ENCODE measurements at regions not wholly inside any gene's neighbourhood (a gene's known extent, or its start where the extent isn't known, plus 50 kb on each side); places are given as distances from the start of the nearest gene placed in this dataset.

- no peak for DNase-seq (ENCODE audit: low read depth)
Measured at GRCh38 chr9:90307167-90307833, 335.3 kb downstream of the DIRAS2 start.

DNA sequence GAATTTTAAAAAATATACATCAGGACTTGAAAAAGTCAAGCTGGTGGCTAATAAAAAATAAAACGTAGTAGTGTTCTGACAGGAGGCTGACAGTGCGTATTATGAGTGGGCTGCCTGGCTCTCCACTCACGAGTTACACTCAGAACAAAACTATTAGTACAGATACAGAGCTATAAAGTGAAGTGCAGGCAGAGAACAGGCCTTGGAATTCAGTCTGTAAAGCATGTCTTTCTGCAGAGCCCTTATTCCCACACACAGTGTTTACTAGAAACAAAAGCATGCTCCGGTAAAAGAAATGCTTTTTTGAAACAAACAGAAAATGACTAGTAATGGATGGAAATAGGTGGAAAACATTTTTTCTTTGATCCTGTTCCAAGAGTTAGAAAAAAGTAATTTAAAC lies 334.7 kb downstream of the DIRAS2 start:
- no peak for DNase-seq (ENCODE audit: low read depth)

GRCh38 chr9:90308691-90309090 lies 333.9 kb downstream of the DIRAS2 start:
- no peak for DNase-seq (ENCODE audit: low read depth)

DNA sequence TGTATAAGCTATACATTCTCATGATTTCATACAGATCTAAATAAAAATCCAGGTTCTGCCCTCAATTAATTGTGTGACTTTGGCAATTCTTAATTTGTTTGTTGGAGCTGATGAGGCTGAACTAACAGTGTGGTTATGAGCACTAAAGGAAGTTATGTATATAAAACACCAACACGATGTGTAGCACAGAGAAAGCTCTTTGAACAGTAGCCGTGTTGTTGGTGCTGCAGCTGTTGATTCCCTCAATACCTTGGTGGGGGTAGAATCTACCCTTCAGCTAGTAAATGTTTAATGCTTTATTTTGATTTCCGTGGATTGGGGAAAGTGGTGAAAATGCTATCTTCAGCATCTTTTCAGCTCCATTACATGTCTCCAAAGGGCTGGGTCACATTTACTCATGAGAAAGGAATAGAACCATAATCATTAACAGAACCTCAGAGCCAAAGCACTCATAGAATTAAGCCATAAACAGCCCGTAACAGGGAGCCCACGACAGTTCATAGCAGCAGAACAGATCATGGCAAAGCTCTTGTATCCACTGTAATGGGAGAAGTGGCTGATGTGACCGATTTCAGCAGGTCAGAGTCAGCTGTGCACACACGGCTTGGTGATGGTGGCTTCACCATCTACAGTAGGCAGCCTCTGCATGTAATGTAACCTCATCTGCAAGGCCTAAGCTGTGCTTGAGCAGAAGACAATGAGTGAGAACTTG lies 332.7 kb downstream of the DIRAS2 start:
- no peak for DNase-seq (ENCODE audit: low read depth)

GRCh38 chr9:90310521-90310876 lies 332.1 kb downstream of the DIRAS2 start:
- no peak for DNase-seq (ENCODE audit: low read depth)

DNA sequence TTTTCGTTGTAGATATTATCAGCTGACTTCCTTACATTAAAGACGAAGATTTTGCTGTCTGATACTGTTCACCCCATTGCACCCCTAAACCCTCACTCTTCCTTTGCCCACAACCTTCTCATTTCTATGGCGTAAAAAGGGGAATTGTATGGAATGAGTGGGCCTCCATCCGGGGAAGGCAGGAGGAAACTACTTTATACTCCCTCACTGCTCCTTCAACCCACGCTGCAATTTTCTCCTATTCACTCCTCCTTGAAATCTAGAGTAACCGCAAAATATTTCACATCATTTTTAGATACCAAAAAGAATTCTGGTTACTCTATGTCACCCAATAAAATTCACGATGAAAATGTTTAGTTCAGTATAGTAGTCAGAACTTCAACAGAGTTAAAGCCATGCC lies 330.8 kb downstream of the DIRAS2 start:
- no peak for DNase-seq (ENCODE audit: low read depth)

DNA sequence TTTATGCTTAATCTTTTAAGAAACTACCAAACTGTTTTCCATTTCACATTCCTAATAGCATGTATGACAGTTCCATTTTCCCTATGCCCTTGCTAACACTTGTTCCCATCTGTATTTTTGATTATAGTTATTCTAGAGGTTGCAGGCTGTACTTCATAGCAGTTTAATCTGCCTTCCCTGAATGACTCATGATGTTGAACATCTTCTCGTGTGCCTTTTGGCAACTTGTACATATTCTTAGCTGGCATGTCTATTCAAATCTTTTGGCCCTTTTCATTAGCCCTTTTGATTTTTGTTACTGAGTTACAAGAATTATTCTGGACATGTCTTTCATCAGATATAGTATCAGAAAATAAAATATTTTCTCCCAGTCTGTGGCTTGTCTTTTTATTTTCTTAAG lies 320.3 kb downstream of the DIRAS2 start:
- no peak for DNase-seq (ENCODE audit: low read depth)

DNA sequence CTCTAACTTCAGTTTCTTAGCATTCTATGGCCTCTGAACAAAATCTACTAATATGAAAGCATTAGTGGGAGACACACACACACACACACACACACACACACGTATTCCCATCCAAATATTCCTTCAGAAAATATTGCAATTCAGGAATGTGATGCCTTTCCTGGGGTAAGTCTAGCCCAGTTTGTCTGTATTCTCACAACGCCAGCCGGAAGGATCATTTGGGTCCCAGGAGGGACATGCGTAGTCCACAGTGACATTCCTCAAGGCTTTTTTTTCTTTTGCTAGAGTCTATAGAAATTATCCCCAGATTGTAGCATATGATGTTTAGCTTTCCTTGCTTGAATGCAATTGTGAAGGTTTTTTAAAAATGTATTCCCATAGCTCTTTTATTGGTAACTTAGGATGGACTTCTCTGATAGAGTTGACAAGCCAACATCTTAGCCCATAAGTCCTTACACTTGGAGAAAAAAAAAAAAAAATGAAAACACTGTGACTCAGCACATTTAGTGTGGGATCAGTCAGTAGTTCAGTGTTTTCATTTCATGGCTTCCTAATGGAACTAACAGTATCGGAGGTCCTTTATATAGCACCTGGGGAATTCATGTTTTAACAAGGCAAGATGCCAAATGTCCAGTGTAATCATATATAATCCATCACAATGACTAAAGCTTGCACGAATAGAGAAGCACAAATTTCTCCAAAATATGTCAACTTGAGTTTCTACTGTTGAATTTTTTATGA lies 316.5 kb downstream of the DIRAS2 start:
- no peak for DNase-seq (ENCODE audit: low read depth)

DNA sequence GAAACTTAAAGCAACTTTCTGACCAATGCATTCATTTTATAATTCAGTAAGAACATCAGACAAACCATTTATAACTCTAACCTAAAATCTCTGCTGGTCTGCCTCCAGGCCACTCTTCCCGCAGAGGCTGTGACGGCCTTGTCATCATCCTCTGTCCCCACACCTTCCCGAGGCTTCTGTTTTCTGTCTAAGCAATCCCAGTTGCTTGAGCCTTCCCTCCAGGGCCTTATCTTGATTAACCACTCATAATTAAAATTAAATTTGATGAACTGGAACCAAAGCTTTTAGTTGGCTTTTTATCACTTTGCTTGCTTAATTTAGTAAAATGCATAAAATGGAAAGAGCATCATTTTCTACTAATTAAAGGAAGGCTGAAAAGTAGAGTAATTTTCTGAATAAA lies 312.4 kb downstream of the DIRAS2 start:
- DNase-seq (ENCODE audit: low read depth): no peak

- peak; percentile 13 for DNase-seq (ENCODE audit: low read depth)
Measured at GRCh38 chr9:90331826-90332575, 310.6 kb downstream of the DIRAS2 start.

GRCh38 chr9:90333226-90333625 lies 309.4 kb downstream of the DIRAS2 start:
- no peak for DNase-seq (ENCODE audit: low read depth)

DNA sequence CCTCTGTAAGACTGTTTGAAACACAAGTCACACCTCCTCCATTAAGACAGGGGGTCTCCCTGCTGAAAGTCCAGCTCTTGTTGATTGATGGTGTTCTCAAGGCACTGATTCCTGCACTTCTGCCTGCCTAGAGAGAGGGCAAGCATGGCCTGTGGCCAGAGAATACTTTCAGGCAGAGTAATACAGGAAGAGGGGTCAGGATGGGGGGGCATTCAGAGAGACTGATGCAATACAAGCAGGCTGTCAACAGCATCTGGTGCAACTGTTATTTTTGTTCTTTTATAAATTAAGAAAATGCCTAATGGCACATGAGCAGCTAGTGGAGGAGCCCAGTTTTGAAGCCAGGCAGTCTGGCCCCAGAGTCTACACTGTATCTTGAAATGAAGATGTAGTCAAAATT lies 302.2 kb downstream of the DIRAS2 start:
- no peak for DNase-seq (ENCODE audit: low read depth)

GRCh38 chr9:90342607-90343006 lies 300.0 kb downstream of the DIRAS2 start:
- DNase-seq (ENCODE audit: low read depth): no peak

DNA sequence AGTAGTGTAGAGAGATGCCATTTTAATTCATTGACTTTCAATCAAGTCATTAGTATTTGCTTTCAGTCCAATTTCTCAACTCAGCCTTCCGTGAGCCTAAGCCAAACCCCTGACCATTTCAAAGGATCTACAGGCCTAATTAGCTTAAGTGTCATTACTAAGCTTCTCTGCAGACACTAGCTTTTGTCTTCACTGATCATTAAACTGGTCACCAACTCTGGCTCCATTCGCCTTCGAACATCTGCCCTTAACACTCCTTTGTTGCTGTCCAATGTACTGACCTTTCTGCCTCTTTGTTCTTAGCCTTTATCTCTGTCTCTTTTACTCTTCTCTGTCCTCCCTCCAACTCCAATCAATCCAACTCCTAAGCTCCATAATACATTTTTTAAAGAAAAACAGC lies 299.3 kb downstream of the DIRAS2 start:
- DNase-seq (ENCODE audit: low read depth): no peak

- peak; percentile 7 for DNase-seq (ENCODE audit: low read depth)
Measured at GRCh38 chr9:90343991-90344390, 298.6 kb downstream of the DIRAS2 start.

GRCh38 chr9:90365666-90366065 lies 277.0 kb downstream of the DIRAS2 start:
- DNase-seq (ENCODE audit: low read depth): no peak

GRCh38 chr9:90368241-90368640 lies 274.4 kb downstream of the DIRAS2 start:
- DNase-seq (ENCODE audit: low read depth): no peak

GRCh38 chr9:90368928-90369327 lies 273.7 kb downstream of the DIRAS2 start:
- DNase-seq (ENCODE audit: low read depth): no peak

- DNase-seq (ENCODE audit: low read depth): no peak
Measured at GRCh38 chr9:90379771-90380170, 262.9 kb downstream of the DIRAS2 start.

GRCh38 chr9:90385146-90385545 lies 257.5 kb downstream of the DIRAS2 start:
- no peak for DNase-seq (ENCODE audit: low read depth)

DNA sequence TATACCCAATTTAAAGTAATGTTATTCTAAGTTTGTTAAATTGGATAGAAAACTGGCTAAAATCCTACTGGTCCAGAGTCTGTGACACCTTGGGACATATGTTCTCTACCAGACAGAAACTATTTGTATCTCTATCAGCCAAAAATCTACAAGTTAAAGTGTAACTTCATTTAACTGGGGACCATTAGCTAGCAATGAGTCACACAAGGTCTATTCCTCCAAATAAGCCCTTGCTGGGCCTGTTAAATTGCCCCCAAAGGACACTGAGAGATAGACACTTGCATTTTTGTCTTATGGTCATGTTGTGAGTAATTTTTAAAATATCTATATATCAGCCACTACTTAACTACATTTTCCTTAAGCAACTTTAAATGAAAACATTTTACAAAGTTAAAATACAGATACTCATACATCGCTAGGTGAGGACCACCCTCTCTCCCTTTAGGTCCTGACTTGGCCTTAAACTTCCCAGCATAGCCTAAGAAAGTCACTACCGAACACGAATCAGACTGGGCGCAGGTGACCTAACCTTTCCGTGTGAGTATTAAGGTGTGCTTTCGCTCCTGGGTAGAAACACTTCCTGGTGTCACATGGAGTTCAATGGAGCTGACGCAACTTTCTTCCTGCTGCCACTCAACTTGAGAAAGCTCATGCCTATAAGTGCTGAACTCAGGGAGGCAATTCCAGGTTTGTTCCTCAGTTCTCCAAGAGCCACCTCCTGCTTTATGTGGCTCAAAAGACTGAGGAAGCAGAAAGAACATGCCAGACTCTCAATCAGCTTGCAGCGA lies 249.1 kb downstream of the DIRAS2 start:
- no peak for DNase-seq (ENCODE audit: low read depth)

GRCh38 chr9:90394871-90395270 lies 247.8 kb downstream of the DIRAS2 start:
- no peak for DNase-seq (ENCODE audit: low read depth)

Measured in GM04503 (cell line).